ENCODE measurements at regions not wholly inside any gene's neighbourhood (a gene's known extent, or its start where the extent isn't known, plus 50 kb on each side); places are given as distances from the start of the nearest gene placed in this dataset.

GRCh38 chr1:234541286-234541975 is 62.5 kb upstream of the TARBP1 start:
- TF ChIP-seq CTCF (conservative IDR thresholded peaks at IDR 0.05) = no peak
- no peak for TF ChIP-seq ZFX (IDR thresholded peaks at IDR 0.05)
